ENCODE measurements at regions not wholly inside any gene's neighbourhood (a gene's known extent, or its start where the extent isn't known, plus 50 kb on each side); places are given as distances from the start of the nearest gene placed in this dataset.

GRCh38 chr5:175070283-175070682 is 345.9 kb downstream of the MSX2 start:
- H3K4me1 ChIP-seq (ENCODE audit: insufficient read depth, low read length), result no peaks in the 10 kb centered on the region
- H3K4me3 ChIP-seq (ENCODE audit: low read length), result no peak overlapping the region
- H3K9me3 ChIP-seq (ENCODE audit: insufficient read depth, low read depth, low read length), result peaks cover 18% of the 10 kb centered on the region; the same call in 1 of the 2 replicates
- H3K36me3 ChIP-seq (ENCODE audit: insufficient read depth, low read length), result no peaks in the 10 kb centered on the region
- H3K9ac ChIP-seq (ENCODE audit: low read depth, low read length), result no peak overlapping the region
- no peak overlapping the region for H3K27ac ChIP-seq (ENCODE audit: low read depth, low read length)
- no peaks in the 10 kb centered on the region for H3K27me3 ChIP-seq (ENCODE audit: insufficient read depth, low read length)

GRCh38 chr5:175060257-175060656 is 335.9 kb downstream of the MSX2 start:
- WGBS, result 79% methylated on average over 2 of the region's 2 CpGs

GRCh38 chr5:175059687-175060211 is 335.4 kb downstream of the MSX2 start:
- H3K9ac ChIP-seq (ENCODE audit: low read depth, low read length), result no peak overlapping the region
- peaks cover 5% of the 10 kb centered on the region; the same call in 1 of the 2 replicates for H3K4me1 ChIP-seq (ENCODE audit: insufficient read depth, low read length)
- no peak overlapping the region for H3K27ac ChIP-seq (ENCODE audit: low read depth, low read length)
- H3K4me3 ChIP-seq (ENCODE audit: low read length), result peak overlapping the region; percentile 41
- H3K9me3 ChIP-seq (ENCODE audit: insufficient read depth, low read depth, low read length), result no peaks in the 10 kb centered on the region
- WGBS, result 4% methylated on average over 22 of the region's 22 CpGs
- no peaks in the 10 kb centered on the region for H3K36me3 ChIP-seq (ENCODE audit: insufficient read depth, low read length)
- no peaks in the 10 kb centered on the region for H3K27me3 ChIP-seq (ENCODE audit: insufficient read depth, low read length)

More at GRCh38 chr5:175060257-175060656, 335.9 kb downstream of the MSX2 start:
- Histone ChIP-seq H3K36me3 (ENCODE audit: insufficient read depth, low read length) (no peaks in the 10 kb centered on the region), H3K4me1 (ENCODE audit: insufficient read depth, low read length) (peaks cover 5% of the 10 kb centered on the region; the same call in 1 of the 2 replicates), H3K9ac (ENCODE audit: low read depth, low read length) (no peak overlapping the region), H3K27ac (ENCODE audit: low read depth, low read length) (no peak overlapping the region), H3K27me3 (ENCODE audit: insufficient read depth, low read length) (no peaks in the 10 kb centered on the region), H3K4me3 (ENCODE audit: low read length) (peak overlapping the region; percentile 41), H3K9me3 (ENCODE audit: insufficient read depth, low read depth, low read length) (no peaks in the 10 kb centered on the region)

GRCh38 chr5:175056831-175057230 is 332.4 kb downstream of the MSX2 start:
- Histone ChIP-seq H3K4me1 (ENCODE audit: insufficient read depth, low read length) (peaks cover 5% of the 10 kb centered on the region; the same call in 1 of the 2 replicates), H3K27ac (ENCODE audit: low read depth, low read length) (no peak overlapping the region), H3K36me3 (ENCODE audit: insufficient read depth, low read length) (no peaks in the 10 kb centered on the region), H3K27me3 (ENCODE audit: insufficient read depth, low read length) (no peaks in the 10 kb centered on the region), H3K4me3 (ENCODE audit: low read length) (no peak overlapping the region), H3K9ac (ENCODE audit: low read depth, low read length) (no peak overlapping the region), H3K9me3 (ENCODE audit: insufficient read depth, low read depth, low read length) (no peaks in the 10 kb centered on the region)
- 93% methylated on average over 4 of the region's 4 CpGs for WGBS

GRCh38 chr5:175054243-175054642 is 329.9 kb downstream of the MSX2 start:
- Histone ChIP-seq H3K4me3 (ENCODE audit: low read length) (no peak overlapping the region), H3K27ac (ENCODE audit: low read depth, low read length) (no peak overlapping the region), H3K36me3 (ENCODE audit: insufficient read depth, low read length) (no peaks in the 10 kb centered on the region), H3K27me3 (ENCODE audit: insufficient read depth, low read length) (no peaks in the 10 kb centered on the region), H3K9ac (ENCODE audit: low read depth, low read length) (no peak overlapping the region), H3K9me3 (ENCODE audit: insufficient read depth, low read depth, low read length) (no peaks in the 10 kb centered on the region), H3K4me1 (ENCODE audit: insufficient read depth, low read length) (no peaks in the 10 kb centered on the region)
- WGBS, result 90% methylated on average over 3 of the region's 3 CpGs

GRCh38 chr5:175052351-175052750 is 328.0 kb downstream of the MSX2 start:
- no peaks in the 10 kb centered on the region for H3K36me3 ChIP-seq (ENCODE audit: insufficient read depth, low read length)
- H3K9me3 ChIP-seq (ENCODE audit: insufficient read depth, low read depth, low read length), result no peaks in the 10 kb centered on the region
- H3K4me3 ChIP-seq (ENCODE audit: low read length), result no peak overlapping the region
- 94% methylated on average over 2 of the region's 2 CpGs for WGBS
- H3K27ac ChIP-seq (ENCODE audit: low read depth, low read length), result no peak overlapping the region
- H3K9ac ChIP-seq (ENCODE audit: low read depth, low read length), result no peak overlapping the region
- H3K4me1 ChIP-seq (ENCODE audit: insufficient read depth, low read length), result no peaks in the 10 kb centered on the region
- no peaks in the 10 kb centered on the region for H3K27me3 ChIP-seq (ENCODE audit: insufficient read depth, low read length)

GRCh38 chr5:175047048-175047447 is 322.7 kb downstream of the MSX2 start:
- H3K36me3 ChIP-seq (ENCODE audit: insufficient read depth, low read length), result no peaks in the 10 kb centered on the region
- H3K9ac ChIP-seq (ENCODE audit: low read depth, low read length), result no peak overlapping the region
- H3K27ac ChIP-seq (ENCODE audit: low read depth, low read length), result no peak overlapping the region
- no peaks in the 10 kb centered on the region for H3K27me3 ChIP-seq (ENCODE audit: insufficient read depth, low read length)
- no peaks in the 10 kb centered on the region for H3K4me1 ChIP-seq (ENCODE audit: insufficient read depth, low read length)
- 78% methylated on average over 1 of the region's 1 CpG for WGBS
- H3K4me3 ChIP-seq (ENCODE audit: low read length), result no peak overlapping the region
- H3K9me3 ChIP-seq (ENCODE audit: insufficient read depth, low read depth, low read length), result no peaks in the 10 kb centered on the region

- no peak overlapping the region for H3K27ac ChIP-seq (ENCODE audit: low read depth, low read length)
- H3K9me3 ChIP-seq (ENCODE audit: insufficient read depth, low read depth, low read length), result no peaks in the 10 kb centered on the region
- H3K4me1 ChIP-seq (ENCODE audit: insufficient read depth, low read length), result no peaks in the 10 kb centered on the region
- no peaks in the 10 kb centered on the region for H3K27me3 ChIP-seq (ENCODE audit: insufficient read depth, low read length)
- H3K36me3 ChIP-seq (ENCODE audit: insufficient read depth, low read length), result no peaks in the 10 kb centered on the region
- no peak overlapping the region for H3K9ac ChIP-seq (ENCODE audit: low read depth, low read length)
- H3K4me3 ChIP-seq (ENCODE audit: low read length), result no peak overlapping the region
- 100% methylated on average over 2 of the region's 5 CpGs for WGBS
Observed at GRCh38 chr5:175045820-175046219, 321.4 kb downstream of the MSX2 start.

- Histone ChIP-seq H3K27me3 (ENCODE audit: insufficient read depth, low read length) (no peaks in the 10 kb centered on the region), H3K4me3 (ENCODE audit: low read length) (no peak overlapping the region), H3K4me1 (ENCODE audit: insufficient read depth, low read length) (no peaks in the 10 kb centered on the region), H3K36me3 (ENCODE audit: insufficient read depth, low read length) (no peaks in the 10 kb centered on the region), H3K27ac (ENCODE audit: low read depth, low read length) (no peak overlapping the region), H3K9ac (ENCODE audit: low read depth, low read length) (no peak overlapping the region), H3K9me3 (ENCODE audit: insufficient read depth, low read depth, low read length) (no peaks in the 10 kb centered on the region)
- 97% methylated on average over 2 of the region's 2 CpGs for WGBS
Observed at GRCh38 chr5:175037820-175038219, 313.4 kb downstream of the MSX2 start.

- Histone ChIP-seq H3K36me3 (ENCODE audit: insufficient read depth, low read length) (no peaks in the 10 kb centered on the region), H3K9me3 (ENCODE audit: insufficient read depth, low read depth, low read length) (no peaks in the 10 kb centered on the region), H3K27ac (ENCODE audit: low read depth, low read length) (no peak overlapping the region), H3K27me3 (ENCODE audit: insufficient read depth, low read length) (no peaks in the 10 kb centered on the region), H3K4me1 (ENCODE audit: insufficient read depth, low read length) (no peaks in the 10 kb centered on the region), H3K4me3 (ENCODE audit: low read length) (no peak overlapping the region), H3K9ac (ENCODE audit: low read depth, low read length) (no peak overlapping the region)
- 100% methylated on average over 1 of the region's 1 CpG for WGBS
Observed at GRCh38 chr5:175035882-175036533, 311.6 kb downstream of the MSX2 start.

- Histone ChIP-seq H3K27ac (ENCODE audit: low read depth, low read length) (no peak overlapping the region), H3K4me1 (ENCODE audit: insufficient read depth, low read length) (no peaks in the 10 kb centered on the region), H3K4me3 (ENCODE audit: low read length) (no peak overlapping the region), H3K9me3 (ENCODE audit: insufficient read depth, low read depth, low read length) (no peaks in the 10 kb centered on the region), H3K27me3 (ENCODE audit: insufficient read depth, low read length) (no peaks in the 10 kb centered on the region), H3K9ac (ENCODE audit: low read depth, low read length) (no peak overlapping the region), H3K36me3 (ENCODE audit: insufficient read depth, low read length) (no peaks in the 10 kb centered on the region)
- WGBS, result 89% methylated on average over 3 of the region's 3 CpGs
Observed at GRCh38 chr5:175034924-175035323, 310.5 kb downstream of the MSX2 start.

GRCh38 chr5:175032741-175033151 is 308.4 kb downstream of the MSX2 start:
- no peak overlapping the region for H3K9ac ChIP-seq (ENCODE audit: low read depth, low read length)
- H3K27ac ChIP-seq (ENCODE audit: low read depth, low read length), result no peak overlapping the region
- H3K9me3 ChIP-seq (ENCODE audit: insufficient read depth, low read depth, low read length), result no peaks in the 10 kb centered on the region
- H3K27me3 ChIP-seq (ENCODE audit: insufficient read depth, low read length), result no peaks in the 10 kb centered on the region
- no peaks in the 10 kb centered on the region for H3K4me1 ChIP-seq (ENCODE audit: insufficient read depth, low read length)
- WGBS, result 90% methylated on average over 4 of the region's 4 CpGs
- no peak overlapping the region for H3K4me3 ChIP-seq (ENCODE audit: low read length)
- H3K36me3 ChIP-seq (ENCODE audit: insufficient read depth, low read length), result no peaks in the 10 kb centered on the region

All from HUES64 (cell line).